Heart left ventricle (tissue), 16 donors: ENCODE measurements at regions not wholly inside any gene's neighbourhood (a gene's known extent, or its start where the extent isn't known, plus 50 kb on each side); places are given as distances from the start of the nearest gene placed in this dataset.

ENCODE experiments used
- ATAC-seq, 4 donors: fragments of 200-7000 bp; cut with Tn5 transposase; one replicate each; pipeline ENCODE4 v1.9.1; 2020 to 2022; ENCODE audit warnings: moderate library complexity in 4 of 4, mild to moderate bottlenecking in 3 of 4, moderate number of reproducible peaks in 1 of 4
- DNase-seq, 5 donors: peaks; one replicate each; pipeline ENCODE4 v3.0.0-alpha.2; 2020
- H3K27ac ChIP-seq, 12 donors: fragments of 200-600 bp; sonication (generic) in 4 of 12; one replicate each; pipeline versions ENCODE4 v1.5.0 to v1.8.0; 2016 to 2022; ENCODE audit warnings: mild to moderate bottlenecking in 2 of 12
- H3K27me3 ChIP-seq, 9 donors: fragments of 200-600 bp; sonication (generic) in 2 of 9; one replicate each; pipeline versions ENCODE4 v1.5.1 to v1.8.0; 2016 to 2022; ENCODE audit warnings: mild to moderate bottlenecking in 3 of 9
- H3K36me3 ChIP-seq, 9 donors: fragments of 200-600 bp; sonication (generic) in 2 of 9; one replicate each; pipeline versions ENCODE4 v1.5.0 to v1.8.0; 2018 to 2022; ENCODE audit warnings: mild to moderate bottlenecking in 2 of 9
- H3K4me1 ChIP-seq, 12 donors: fragments of 200-600 bp; sonication (generic) in 4 of 12; one replicate each; pipeline versions ENCODE4 v1.5.0 to v1.8.0; 2016 to 2022; ENCODE audit warnings: mild to moderate bottlenecking in 3 of 12
- H3K4me3 ChIP-seq, 12 donors: fragments of 200-600 bp; sonication (generic) in 4 of 12; one replicate each; pipeline versions ENCODE4 v1.5.0 to v1.8.0; 2017 to 2022; ENCODE audit warnings: mild to moderate bottlenecking in 9 of 12, moderate library complexity in 4 of 12
- H3K9me3 ChIP-seq, 12 donors: fragments of 200-600 bp; sonication (generic) in 4 of 12; one replicate each; pipeline versions ENCODE4 v1.5.0 to v1.8.0; 2016 to 2022; ENCODE audit warnings: mild to moderate bottlenecking in 1 of 12
- POLR2A ChIP-seq, 2 donors: fragments of 450-650 bp; IDR thresholded peaks; one replicate each; pipeline ENCODE4 v1.6.1; 2017; ENCODE audit warnings: antibody characterized with exemption in 2 of 2, mild to moderate bottlenecking in 2 of 2, moderate library complexity in 2 of 2
- WGBS, 4 donors: extraction: QIAGEN DNeasy Blood & Tissue Kit in 2 of 4; methylation state at CpG; one replicate each; pipeline versions ENCODE4 v1.1.5 to v1.1.7; 2013 to 2018; 5-methylcytosine and 5-hydroxymethylcytosine counted together
- intact Hi-C, 10 donors: fragments of 100-400 bp; cut with DNase I; formaldehyde crosslinking; loops; one replicate each; pipeline versions ENCODE4 v1.11.1 to v1.14.2; 2022
- TF ChIP-seq, protein P1 (sequence below), 12 donors: fragments of 200-600 bp; sonication (generic) in 4 of 12; IDR thresholded peaks; one replicate each; pipeline versions ENCODE4 v1.5.0 to v1.8.0; 2018 to 2022; ENCODE audit warnings: antibody characterized with exemption in 12 of 12, mild to moderate bottlenecking in 5 of 12
- donor health status: ischemic (EF 13 %, LVEDD 7.1; RV severe dilation, severe dysfunction).
- donor health status: healthy with polysubstance abuse.
- donor health status: DM: no; HTN: yes; CAD: no.
- donor health status: DM: no; HTN: no; CAD: no.
- donor health status: ischemic (EF 25% LVEDD 6.9; RV normal size, moderate dysfunction).
- donor health status: ischemic (EF 25% LVEDD 5.7; RV mildly dilated, moderate dysfunction).
- donor health status: healthy.
- donor health status: DM: yes; HTN: yes; CAD: no.
- donor health status: ischemic (EF 35%, LVEDD 5.7; RV mildly dilated, moderate dysfunction).
- donor health status: nonischemic (EF 11% LVEDD 7.7; RV severe dilation, severe dysfunction).
- donor health status: DM: yes; HTN: yes; CAD: no.
- donor health status: PGD.
- donor health status: ischemic (EF 29% LVEDD 5.4; RV normal size, mild dysfunction).
- donor health status: nonischemic (EF 23%, LVEDD 6.1; RV moderate dilation, normal function).

- Histone ChIP-seq H3K27ac (no peak overlapping the region), H3K9me3 (no peaks in the 10 kb centered on the region), H3K27me3 (no peaks in the 10 kb centered on the region), H3K4me3 (no peak overlapping the region), H3K4me1 (peaks cover 0 to 37% (median 6%) of the 10 kb centered on the region in 12 donors), H3K36me3 (no peaks in the 10 kb centered on the region)
- DNase-seq (no peak), ATAC-seq (no peak)
- WGBS, 4 donors, result 52 to 58% (median 54%) methylated on average over 4 of the region's 4 CpGs
- TF ChIP-seq POLR2A (IDR thresholded peaks at IDR 0.05), result no peak
- TF ChIP-seq, protein P1, sequence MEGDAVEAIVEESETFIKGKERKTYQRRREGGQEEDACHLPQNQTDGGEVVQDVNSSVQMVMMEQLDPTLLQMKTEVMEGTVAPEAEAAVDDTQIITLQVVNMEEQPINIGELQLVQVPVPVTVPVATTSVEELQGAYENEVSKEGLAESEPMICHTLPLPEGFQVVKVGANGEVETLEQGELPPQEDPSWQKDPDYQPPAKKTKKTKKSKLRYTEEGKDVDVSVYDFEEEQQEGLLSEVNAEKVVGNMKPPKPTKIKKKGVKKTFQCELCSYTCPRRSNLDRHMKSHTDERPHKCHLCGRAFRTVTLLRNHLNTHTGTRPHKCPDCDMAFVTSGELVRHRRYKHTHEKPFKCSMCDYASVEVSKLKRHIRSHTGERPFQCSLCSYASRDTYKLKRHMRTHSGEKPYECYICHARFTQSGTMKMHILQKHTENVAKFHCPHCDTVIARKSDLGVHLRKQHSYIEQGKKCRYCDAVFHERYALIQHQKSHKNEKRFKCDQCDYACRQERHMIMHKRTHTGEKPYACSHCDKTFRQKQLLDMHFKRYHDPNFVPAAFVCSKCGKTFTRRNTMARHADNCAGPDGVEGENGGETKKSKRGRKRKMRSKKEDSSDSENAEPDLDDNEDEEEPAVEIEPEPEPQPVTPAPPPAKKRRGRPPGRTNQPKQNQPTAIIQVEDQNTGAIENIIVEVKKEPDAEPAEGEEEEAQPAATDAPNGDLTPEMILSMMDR (IDR thresholded peaks at IDR 0.05), result no peak
- intact Hi-C loops, result loop anchor here in 1 of 10 donors (5.0 to 10.0 kb wide), 2 partner anchors 70 to 338 kb away; no protein-coding TSS in a partner anchor
Measured at GRCh38 chr14:53882684-53883083, 73.9 kb downstream of the BMP4 start.

DNA sequence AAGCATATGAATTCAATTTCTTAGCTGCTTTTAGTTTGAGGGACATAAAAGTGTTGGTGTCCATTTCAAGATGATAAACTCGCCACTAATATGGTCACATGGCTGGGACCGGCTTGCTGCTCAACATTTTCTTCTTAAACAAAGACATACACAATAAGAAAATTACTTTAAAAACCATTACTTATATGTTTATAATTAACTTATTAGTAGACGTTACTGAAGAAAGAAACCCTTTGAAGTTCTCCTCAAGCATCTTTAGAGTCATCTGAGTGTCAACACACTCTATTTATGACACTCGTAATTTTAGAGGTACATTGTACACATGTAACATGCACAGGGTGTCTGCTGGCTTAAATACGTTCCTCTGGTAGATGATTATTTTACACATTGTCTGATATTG, 74.7 kb downstream of the BMP4 start:
- ATAC-seq, result no peak
- Histone ChIP-seq H3K4me3 (no peak overlapping the region), H3K36me3 (no peaks in the 10 kb centered on the region), H3K9me3 (no peaks in the 10 kb centered on the region), H3K4me1 (peaks cover 0 to 37% (median 6%) of the 10 kb centered on the region in 12 donors), H3K27ac (peak overlapping the region in 3 of 12 donors; percentile 17 to 40 (median 35)), H3K27me3 (no peaks in the 10 kb centered on the region)
- WGBS, 4 donors, result 60 to 80% (median 75%) methylated on average over 5 of the region's 5 CpGs
- no peak for TF ChIP-seq POLR2A (IDR thresholded peaks at IDR 0.05)
- TF ChIP-seq, protein P1 (IDR thresholded peaks at IDR 0.05), result no peak
- intact Hi-C loops, result loop anchor here in 1 of 10 donors (5.0 to 10.0 kb wide), 2 partner anchors 70 to 337 kb away; no protein-coding TSS in a partner anchor
- DNase-seq, result no peak

DNA sequence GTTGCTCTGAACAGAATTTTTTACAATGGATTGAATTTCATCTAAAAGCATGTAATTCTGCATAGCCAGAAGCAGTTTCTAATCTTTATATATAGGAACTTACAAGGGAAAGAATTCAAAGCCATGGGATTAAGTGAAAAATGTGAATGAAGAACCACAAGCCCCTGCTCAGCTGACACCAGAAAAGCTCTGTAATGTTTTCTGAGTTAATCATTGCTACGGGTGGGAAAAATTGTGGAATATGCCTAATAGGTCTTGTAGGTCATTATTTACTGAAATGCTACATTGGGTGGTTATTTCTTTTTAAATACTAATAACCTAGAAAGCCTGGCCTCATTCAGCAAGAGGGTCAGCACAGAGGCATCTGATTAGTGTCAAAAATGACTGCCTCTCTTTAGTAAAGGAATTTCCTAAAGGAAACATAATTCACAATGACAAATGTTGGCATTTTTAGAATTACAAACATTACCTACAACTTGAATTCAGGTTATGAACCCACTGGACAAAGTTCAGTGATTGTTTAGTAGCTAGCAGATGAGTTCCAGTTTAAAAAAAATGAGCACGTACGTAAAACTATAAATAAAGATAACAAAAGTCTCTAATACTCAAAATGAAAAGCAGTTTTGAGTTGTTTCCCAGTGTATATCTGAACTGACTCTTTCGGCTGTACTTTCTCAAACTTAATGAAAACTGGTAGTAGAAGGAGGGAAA, 75.3 kb downstream of the BMP4 start:
- TF ChIP-seq POLR2A (IDR thresholded peaks at IDR 0.05), result no peak
- TF ChIP-seq, protein P1 (IDR thresholded peaks at IDR 0.05), result no peak
- intact Hi-C loops, result loop anchor here in 1 of 10 donors (5.0 to 10.0 kb wide), 2 partner anchors 71 to 337 kb away; no protein-coding TSS in a partner anchor
- DNase-seq (no peak), ATAC-seq (no peak)
- no peak overlapping the region for H3K4me3 ChIP-seq
- H3K9me3 ChIP-seq, result no peaks in the 10 kb centered on the region
- 40 to 53% (median 48%) methylated on average over 4 of the region's 4 CpGs for WGBS, 4 donors
- H3K36me3 ChIP-seq, result no peaks in the 10 kb centered on the region
- no peaks in the 10 kb centered on the region for H3K27me3 ChIP-seq
- peak overlapping the region in 4 of 12 donors; percentile 4 to 40 (median 26) for H3K27ac ChIP-seq
- peaks cover 0 to 38% (median 6%) of the 10 kb centered on the region in 12 donors for H3K4me1 ChIP-seq

- H3K27ac ChIP-seq, result peak overlapping the region in 5 of 12 donors; percentile 10 to 77 (median 35)
- no peak for TF ChIP-seq POLR2A (IDR thresholded peaks at IDR 0.05)
Measured at GRCh38 chr14:53880761-53881160, 75.9 kb downstream of the BMP4 start.

More at GRCh38 chr14:53880761-53881160, 75.9 kb downstream of the BMP4 start:
- no peaks in the 10 kb centered on the region for H3K27me3 ChIP-seq
- ATAC-seq (no peak), DNase-seq (no peak)
- WGBS, 4 donors, result 82 to 88% (median 84%) methylated on average over 1 of the region's 1 CpG
- no peaks in the 10 kb centered on the region for H3K36me3 ChIP-seq
- H3K9me3 ChIP-seq, result no peaks in the 10 kb centered on the region
- H3K4me1 ChIP-seq, result peaks cover 0 to 42% (median 7%) of the 10 kb centered on the region in 12 donors
- intact Hi-C loops, result loop anchor here in 1 of 10 donors (5.0 to 10.0 kb wide), 2 partner anchors 72 to 336 kb away; no protein-coding TSS in a partner anchor
- no peak overlapping the region for H3K4me3 ChIP-seq
